ENCODE measurements at regions not wholly inside any gene's neighbourhood (a gene's known extent, or its start where the extent isn't known, plus 50 kb on each side); places are given as distances from the start of the nearest gene placed in this dataset.

GRCh38 chr14:44830371-44830770 is 131.4 kb downstream of the KLHL28 start:
- ATAC-seq (no peak), DNase-seq (ENCODE audit: low read depth in 1 of 2, low spot score in 1 of 2) (no peak), FAIRE-seq (no peak)
- Histone ChIP-seq H3K27ac (no peak overlapping the region), H3K4me1 (peaks cover 22% of the 10 kb centered on the region), H3K9me3 (no peaks in the 10 kb centered on the region), H3K4me3 (no peak overlapping the region), H3K4me2 (no peak overlapping the region)
- TF ChIP-seq MAZ (IDR thresholded peaks at IDR 0.05; ENCODE audit: borderline replicate concordance, low read depth, low read length) (no peak), KDM1A (IDR thresholded peaks at IDR 0.05; ENCODE audit: low read depth) (no peak)
- POLR2A ChIA-PET: no interaction called here
- 22% methylated on average over 1 of the region's 1 CpG for WGBS (ENCODE audit: missing lambda C conversion rate)
- CTCF ChIA-PET: interaction anchor here (1.6 kb wide), 1 partner anchor 16 kb away, joined by 3 read pairs; no protein-coding TSS in a partner anchor

DNA sequence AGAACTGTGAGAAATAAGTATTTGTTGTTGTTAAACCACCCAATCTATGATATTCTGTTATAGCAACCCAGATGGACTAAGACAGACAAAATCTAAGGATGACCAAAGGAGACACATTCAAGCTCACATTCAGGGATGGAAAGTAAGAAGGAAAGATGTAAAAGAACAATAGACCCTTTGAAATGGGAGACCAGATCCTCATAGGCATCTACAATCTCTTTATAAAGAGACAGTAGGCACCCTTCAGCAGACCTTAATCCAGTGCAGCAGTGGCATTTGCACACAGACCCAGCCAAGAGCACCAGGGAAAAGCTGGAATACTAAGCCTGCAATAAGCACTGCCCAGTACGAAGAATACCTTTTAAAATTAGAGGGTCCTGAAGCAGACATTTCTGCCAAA is 132.7 kb downstream of the KLHL28 start:
- CTCF ChIA-PET: interaction anchor here (1.5 to 1.6 kb wide), 2 partner anchors 17 to 18 kb away, joined by 3 to 5 read pairs; no protein-coding TSS in a partner anchor
- no peak overlapping the region for H3K4me2 ChIP-seq
- TF ChIP-seq EHF (CRISPR knock-in tag; IDR thresholded peaks at IDR 0.05): no peak
- TF ChIP-seq CTCF (IDR thresholded peaks at IDR 0.05): no peak
- TF ChIP-seq ZFP36 (IDR thresholded peaks at IDR 0.05; ENCODE audit: borderline replicate concordance, partially characterized antibody): no peak
- no peak for TF ChIP-seq FOSB (CRISPR knock-in tag; IDR thresholded peaks at IDR 0.05)
- no peak for TF ChIP-seq KDM5A (IDR thresholded peaks at IDR 0.05)
- TF ChIP-seq CEBPB (IDR thresholded peaks at IDR 0.05): no peak
- no peak for TF ChIP-seq RCOR1 (IDR thresholded peaks at IDR 0.05; ENCODE audit: low read depth, low read length)
- TF ChIP-seq ZC3H11A (IDR thresholded peaks at IDR 0.05): no peak
- TF ChIP-seq USF2 (IDR thresholded peaks at IDR 0.05): no peak
- no peak for TF ChIP-seq TP53 (CRISPR knock-in tag; IDR thresholded peaks at IDR 0.05)
- TF ChIP-seq HOXB5 (CRISPR knock-in tag; IDR thresholded peaks at IDR 0.05): no peak
- TF ChIP-seq FOXS1 (CRISPR knock-in tag; IDR thresholded peaks at IDR 0.05): no peak
- TF ChIP-seq BHLHE40 (IDR thresholded peaks at IDR 0.05; ENCODE audit: low read depth, low read length): no peak
- no peak for FAIRE-seq
- WGBS (ENCODE audit: missing lambda C conversion rate): 16% methylated on average over 1 of the region's 1 CpG
- ATAC-seq: no peak
- POLR2A ChIA-PET: interaction anchor here (0.6 kb wide), 1 partner anchor 23 kb away, joined by 3 read pairs; no protein-coding TSS in a partner anchor
- no peaks in the 10 kb centered on the region for H3K9me3 ChIP-seq
- no peak for DNase-seq (ENCODE audit: low read depth in 1 of 2, low spot score in 1 of 2)
- no peak overlapping the region for H3K27ac ChIP-seq
- peaks cover 18% of the 10 kb centered on the region for H3K4me1 ChIP-seq
- no peak overlapping the region for H3K4me3 ChIP-seq

DNA sequence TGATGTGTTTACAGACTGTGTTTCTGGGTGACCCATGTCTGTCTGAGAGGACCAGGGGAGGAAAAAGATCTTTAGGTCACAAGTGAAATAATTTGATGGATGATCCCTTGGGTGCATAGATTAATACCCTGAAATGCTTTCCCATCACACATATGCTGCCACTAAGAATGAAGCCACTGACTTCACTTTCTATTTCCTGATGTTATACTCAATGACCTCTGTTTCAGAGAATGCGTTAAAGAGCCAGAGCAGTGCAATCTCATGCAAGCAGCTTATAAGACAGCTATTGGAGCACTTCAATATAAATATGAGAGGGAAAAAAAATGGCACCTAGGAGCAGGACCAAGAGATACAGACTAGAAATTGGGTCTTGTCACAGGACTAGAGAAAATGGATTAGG is 133.7 kb downstream of the KLHL28 start:
- Histone ChIP-seq H3K4me1 (peaks cover 8% of the 10 kb centered on the region), H3K9me3 (no peaks in the 10 kb centered on the region), H3K4me2 (no peak overlapping the region), H3K4me3 (no peak overlapping the region), H3K27ac (no peak overlapping the region)
- ATAC-seq (no peak), FAIRE-seq (no peak), DNase-seq (ENCODE audit: low read depth in 1 of 2, low spot score in 1 of 2) (no peak)
- TF ChIP-seq, protein P1, sequence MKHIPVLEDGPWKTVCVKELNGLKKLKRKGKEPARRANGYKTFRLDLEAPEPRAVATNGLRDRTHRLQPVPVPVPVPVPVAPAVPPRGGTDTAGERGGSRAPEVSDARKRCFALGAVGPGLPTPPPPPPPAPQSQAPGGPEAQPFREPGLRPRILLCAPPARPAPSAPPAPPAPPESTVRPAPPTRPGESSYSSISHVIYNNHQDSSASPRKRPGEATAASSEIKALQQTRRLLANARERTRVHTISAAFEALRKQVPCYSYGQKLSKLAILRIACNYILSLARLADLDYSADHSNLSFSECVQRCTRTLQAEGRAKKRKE (CRISPR knock-in tag; IDR thresholded peaks at IDR 0.05; ENCODE audit: low read depth): no peak
- TF ChIP-seq CTCF (IDR thresholded peaks at IDR 0.05): no peak
- TF ChIP-seq POLR2A (IDR thresholded peaks at IDR 0.05; ENCODE audit: low read length): no peak
- no peak for TF ChIP-seq PBX3 (IDR thresholded peaks at IDR 0.05)
- TF ChIP-seq, protein P2, sequence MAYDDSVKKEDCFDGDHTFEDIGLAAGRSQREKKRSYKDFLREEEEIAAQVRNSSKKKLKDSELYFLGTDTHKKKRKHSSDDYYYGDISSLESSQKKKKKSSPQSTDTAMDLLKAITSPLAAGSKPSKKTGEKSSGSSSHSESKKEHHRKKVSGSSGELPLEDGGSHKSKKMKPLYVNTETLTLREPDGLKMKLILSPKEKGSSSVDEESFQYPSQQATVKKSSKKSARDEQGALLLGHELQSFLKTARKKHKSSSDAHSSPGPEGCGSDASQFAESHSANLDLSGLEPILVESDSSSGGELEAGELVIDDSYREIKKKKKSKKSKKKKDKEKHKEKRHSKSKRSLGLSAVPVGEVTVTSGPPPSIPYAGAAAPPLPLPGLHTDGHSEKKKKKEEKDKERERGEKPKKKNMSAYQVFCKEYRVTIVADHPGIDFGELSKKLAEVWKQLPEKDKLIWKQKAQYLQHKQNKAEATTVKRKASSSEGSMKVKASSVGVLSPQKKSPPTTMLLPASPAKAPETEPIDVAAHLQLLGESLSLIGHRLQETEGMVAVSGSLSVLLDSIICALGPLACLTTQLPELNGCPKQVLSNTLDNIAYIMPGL (CRISPR knock-in tag; IDR thresholded peaks at IDR 0.05; ENCODE audit: borderline replicate concordance): no peak
- no peak for TF ChIP-seq RCOR1 (IDR thresholded peaks at IDR 0.05; ENCODE audit: low read depth, low read length)
- TF ChIP-seq ZNF302 (CRISPR knock-in tag; IDR thresholded peaks at IDR 0.05): no peak
- TF ChIP-seq HOXA7 (CRISPR knock-in tag; IDR thresholded peaks at IDR 0.05): no peak
- no peak for TF ChIP-seq EP300 (IDR thresholded peaks at IDR 0.05)
- TF ChIP-seq USF2 (IDR thresholded peaks at IDR 0.05): no peak
- no peak for TF ChIP-seq FOSB (CRISPR knock-in tag; IDR thresholded peaks at IDR 0.05)
- TF ChIP-seq ESRRA (IDR thresholded peaks at IDR 0.05; ENCODE audit: borderline replicate concordance, low read length): no peak
- TF ChIP-seq MAFK (IDR thresholded peaks at IDR 0.05; ENCODE audit: partially characterized antibody): no peak
- TF ChIP-seq HOXB13 (CRISPR knock-in tag; IDR thresholded peaks at IDR 0.05; ENCODE audit: low read depth): no peak
- no peak for TF ChIP-seq ZFP36 (IDR thresholded peaks at IDR 0.05; ENCODE audit: borderline replicate concordance, partially characterized antibody)
- no peak for TF ChIP-seq CBX8 (IDR thresholded peaks at IDR 0.05)
- WGBS (ENCODE audit: missing lambda C conversion rate): 52% methylated on average over 1 of the region's 1 CpG
- POLR2A ChIA-PET: no interaction called here
- CTCF ChIA-PET: no interaction called here
